GM18499 (cell line): ENCODE measurements at regions not wholly inside any gene's neighbourhood (a gene's known extent, or its start where the extent isn't known, plus 50 kb on each side); places are given as distances from the start of the nearest gene placed in this dataset.
"Not testable (repeated sequence)": the region's sequence is repeated elsewhere in the genome, so short reads cannot be mapped to it uniquely, and the experiment has no call there.

Experiments used
- ATAC-seq: cut with Tn5 transposase; IDR thresholded peaks from one replicate; pipeline ENCODE4 v1.9.1; 2021; ENCODE audit warnings: moderate number of reproducible peaks; ENCODE audit not compliant: insufficient read depth, unreplicated experiment

GRCh38 chr5:40167283-40167682 is 512.4 kb upstream of the PTGER4 start:
- no peak for ATAC-seq

GRCh38 chr5:40166802-40167201 is 512.9 kb upstream of the PTGER4 start:
- no peak for ATAC-seq

GRCh38 chr5:40165789-40166728 is 513.7 kb upstream of the PTGER4 start:
- no peak for ATAC-seq

GRCh38 chr5:40165106-40165788 is 514.5 kb upstream of the PTGER4 start:
- no peak for ATAC-seq

- ATAC-seq, result no peak
Observed at GRCh38 chr5:40160435-40160834, 519.3 kb upstream of the PTGER4 start.

GRCh38 chr5:40154194-40154593 is 525.5 kb upstream of the PTGER4 start:
- ATAC-seq, result no peak

GRCh38 chr5:40150896-40151295 is 528.8 kb upstream of the PTGER4 start:
- no peak for ATAC-seq

- ATAC-seq, result no peak
Observed at GRCh38 chr5:40141896-40142295, 537.8 kb upstream of the PTGER4 start.

- no peak for ATAC-seq
Observed at GRCh38 chr5:40141418-40141817, 538.3 kb upstream of the PTGER4 start.

- ATAC-seq, result no peak
Observed at GRCh38 chr5:40137223-40137622, 542.5 kb upstream of the PTGER4 start.

GRCh38 chr5:40134883-40135520 is 544.7 kb upstream of the PTGER4 start:
- no peak for ATAC-seq

GRCh38 chr5:40124367-40124766 is 555.3 kb upstream of the PTGER4 start:
- ATAC-seq, result no peak

GRCh38 chr5:40121236-40121635 is 558.5 kb upstream of the PTGER4 start:
- no peak for ATAC-seq

GRCh38 chr5:40112875-40113274 is 566.8 kb upstream of the PTGER4 start:
- no peak for ATAC-seq

GRCh38 chr5:40111036-40111435 is 568.7 kb upstream of the PTGER4 start:
- ATAC-seq, result not testable (repeated sequence)

GRCh38 chr5:40108764-40109390 is 570.8 kb upstream of the PTGER4 start:
- not testable (repeated sequence) for ATAC-seq

- ATAC-seq, result not testable (repeated sequence)
Observed at GRCh38 chr5:40107786-40108185, 571.9 kb upstream of the PTGER4 start.

- no peak for ATAC-seq
Observed at GRCh38 chr5:40106847-40107246, 572.9 kb upstream of the PTGER4 start.

GRCh38 chr5:40098313-40098712 is 581.4 kb upstream of the PTGER4 start:
- ATAC-seq, result no peak

- ATAC-seq, result no peak
Observed at GRCh38 chr5:40093550-40093949, 586.2 kb upstream of the PTGER4 start.

GRCh38 chr5:40089269-40089668 is 590.4 kb upstream of the PTGER4 start:
- ATAC-seq, result no peak
